ENCODE measurements at regions not wholly inside any gene's neighbourhood (a gene's known extent, or its start where the extent isn't known, plus 50 kb on each side); places are given as distances from the start of the nearest gene placed in this dataset.

GRCh38 chr11:70824605-70825245, 426.4 kb downstream of the CTTN start:
- DNase-seq: no peak
- TF ChIP-seq, protein P1, sequence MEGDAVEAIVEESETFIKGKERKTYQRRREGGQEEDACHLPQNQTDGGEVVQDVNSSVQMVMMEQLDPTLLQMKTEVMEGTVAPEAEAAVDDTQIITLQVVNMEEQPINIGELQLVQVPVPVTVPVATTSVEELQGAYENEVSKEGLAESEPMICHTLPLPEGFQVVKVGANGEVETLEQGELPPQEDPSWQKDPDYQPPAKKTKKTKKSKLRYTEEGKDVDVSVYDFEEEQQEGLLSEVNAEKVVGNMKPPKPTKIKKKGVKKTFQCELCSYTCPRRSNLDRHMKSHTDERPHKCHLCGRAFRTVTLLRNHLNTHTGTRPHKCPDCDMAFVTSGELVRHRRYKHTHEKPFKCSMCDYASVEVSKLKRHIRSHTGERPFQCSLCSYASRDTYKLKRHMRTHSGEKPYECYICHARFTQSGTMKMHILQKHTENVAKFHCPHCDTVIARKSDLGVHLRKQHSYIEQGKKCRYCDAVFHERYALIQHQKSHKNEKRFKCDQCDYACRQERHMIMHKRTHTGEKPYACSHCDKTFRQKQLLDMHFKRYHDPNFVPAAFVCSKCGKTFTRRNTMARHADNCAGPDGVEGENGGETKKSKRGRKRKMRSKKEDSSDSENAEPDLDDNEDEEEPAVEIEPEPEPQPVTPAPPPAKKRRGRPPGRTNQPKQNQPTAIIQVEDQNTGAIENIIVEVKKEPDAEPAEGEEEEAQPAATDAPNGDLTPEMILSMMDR (IDR thresholded peaks at IDR 0.05): no peak
- H3K27me3 ChIP-seq: peaks cover 0 to 73% of the 10 kb centered on the region in 2 donors
- H3K4me3 ChIP-seq: no peak overlapping the region
- peaks cover 0 to 9% (median 0%) of the 10 kb centered on the region in 4 donors for H3K4me1 ChIP-seq
- H3K27ac ChIP-seq: no peak overlapping the region
- intact Hi-C loops (cut with DNase I; ENCODE audit: low total_unique reads): no loop called here
- no peaks in the 10 kb centered on the region for H3K9me3 ChIP-seq
- H3K36me3 ChIP-seq: no peaks in the 10 kb centered on the region

GRCh38 chr11:70825893-70826540, 426.4 kb downstream of the SHANK2 start:
- no peak overlapping the region for H3K27ac ChIP-seq
- DNase-seq: no peak
- H3K9me3 ChIP-seq: no peaks in the 10 kb centered on the region
- TF ChIP-seq, protein P1 (IDR thresholded peaks at IDR 0.05): no peak
- intact Hi-C loops (cut with DNase I; ENCODE audit: low total_unique reads): no loop called here
- H3K27me3 ChIP-seq: peaks cover 0 to 72% of the 10 kb centered on the region in 2 donors
- no peaks in the 10 kb centered on the region for H3K36me3 ChIP-seq
- peaks cover 0 to 9% (median 0%) of the 10 kb centered on the region in 4 donors for H3K4me1 ChIP-seq
- H3K4me3 ChIP-seq: no peak overlapping the region

GRCh38 chr11:70826541-70827335, 425.6 kb downstream of the SHANK2 start:
- Histone ChIP-seq H3K27ac (no peak overlapping the region), H3K36me3 (no peaks in the 10 kb centered on the region), H3K4me3 (no peak overlapping the region), H3K9me3 (no peaks in the 10 kb centered on the region), H3K27me3 (peaks cover 0 to 70% of the 10 kb centered on the region in 2 donors), H3K4me1 (peaks cover 0 to 9% (median 0%) of the 10 kb centered on the region in 4 donors)
- TF ChIP-seq, protein P1 (IDR thresholded peaks at IDR 0.05): no peak
- no peak for DNase-seq
- intact Hi-C loops (cut with DNase I; ENCODE audit: low total_unique reads): no loop called here

GRCh38 chr11:70828593-70829082, 423.7 kb downstream of the SHANK2 start:
- intact Hi-C loops (cut with DNase I; ENCODE audit: low total_unique reads): no loop called here
- Histone ChIP-seq H3K36me3 (no peaks in the 10 kb centered on the region), H3K9me3 (no peaks in the 10 kb centered on the region), H3K4me1 (peaks cover 0 to 9% (median 0%) of the 10 kb centered on the region in 4 donors), H3K27ac (no peak overlapping the region), H3K4me3 (no peak overlapping the region), H3K27me3 (peaks cover 0 to 75% of the 10 kb centered on the region in 2 donors)
- no peak for DNase-seq
- TF ChIP-seq, protein P1 (IDR thresholded peaks at IDR 0.05): no peak

DNA sequence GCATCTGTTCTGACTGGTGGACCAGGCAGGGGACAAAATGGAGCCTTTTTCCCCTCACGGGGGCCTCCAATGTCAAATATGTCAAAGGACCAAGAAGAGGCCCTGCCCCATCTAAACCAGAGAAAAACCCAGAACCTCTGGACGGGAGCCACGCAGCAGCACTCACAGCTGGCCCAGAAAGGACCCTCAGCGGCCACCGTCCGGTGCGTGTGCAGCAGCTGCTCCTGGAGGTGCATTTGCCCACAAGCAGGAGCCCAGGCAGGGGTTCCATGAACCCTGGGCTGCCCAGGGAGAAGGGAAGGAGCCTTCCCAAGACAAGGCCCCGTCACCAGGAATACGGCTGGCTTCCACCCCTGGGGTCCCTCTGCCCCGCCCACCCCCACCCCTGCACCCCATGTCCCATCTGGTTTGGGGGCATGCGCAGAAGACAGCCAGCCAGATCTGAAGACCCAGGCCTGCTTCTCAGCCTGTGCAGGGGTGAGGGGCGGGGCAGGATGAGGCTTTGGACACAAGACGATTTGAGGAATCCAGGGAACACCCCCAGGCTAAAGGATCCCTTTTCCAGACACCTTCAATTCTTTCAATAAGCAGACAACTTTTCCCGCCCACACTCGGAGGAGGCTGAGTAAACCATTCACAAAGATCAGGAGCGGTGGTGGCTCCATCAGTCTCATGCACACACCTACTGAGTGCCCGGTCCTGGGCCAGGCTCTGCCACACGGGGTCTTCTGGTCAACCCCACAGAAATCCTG, 423.1 kb downstream of the SHANK2 start:
- peaks cover 0 to 9% (median 0%) of the 10 kb centered on the region in 4 donors for H3K4me1 ChIP-seq
- intact Hi-C loops (cut with DNase I; ENCODE audit: low total_unique reads): no loop called here
- H3K27me3 ChIP-seq: peaks cover 0 to 68% of the 10 kb centered on the region in 2 donors
- TF ChIP-seq, protein P1 (IDR thresholded peaks at IDR 0.05): no peak
- H3K4me3 ChIP-seq: no peak overlapping the region
- DNase-seq: no peak
- no peaks in the 10 kb centered on the region for H3K9me3 ChIP-seq
- no peak overlapping the region for H3K27ac ChIP-seq
- H3K36me3 ChIP-seq: no peaks in the 10 kb centered on the region
